NCI-H187 (cell line): ENCODE measurements at regions not wholly inside any gene's neighbourhood (a gene's known extent, or its start where the extent isn't known, plus 50 kb on each side); places are given as distances from the start of the nearest gene placed in this dataset.

Experiments used
- DNase-seq, 2 experiments: peaks; one replicate each; lab custom pipeline; 2025; lab: John Stamatoyannopoulos, UW

- DNase-seq: no peak
These were observed 179.1 kb upstream of the RGMA start for GRCh38 chr15:93268066-93268465.

GRCh38 chr15:93266291-93266690, 177.3 kb upstream of the RGMA start:
- no peak for DNase-seq

GRCh38 chr15:93265111-93265556, 176.1 kb upstream of the RGMA start:
- no peak for DNase-seq

- no peak for DNase-seq
These were observed 172.8 kb upstream of the RGMA start for GRCh38 chr15:93261845-93262244.

- DNase-seq: no peak
These were observed 168.9 kb upstream of the RGMA start for GRCh38 chr15:93257920-93258319.

GRCh38 chr15:93253681-93254080, 164.7 kb upstream of the RGMA start:
- no peak for DNase-seq

- no peak for DNase-seq
These were observed 163.8 kb upstream of the RGMA start for GRCh38 chr15:93252780-93253179.

GRCh38 chr15:93250950-93251349, 161.9 kb upstream of the RGMA start:
- DNase-seq: no peak

- DNase-seq: no peak
These were observed 161.2 kb upstream of the RGMA start for GRCh38 chr15:93250209-93250608.

GRCh38 chr15:93249623-93250022, 160.6 kb upstream of the RGMA start:
- DNase-seq: no peak

- no peak for DNase-seq
These were observed 158.6 kb upstream of the RGMA start for GRCh38 chr15:93247466-93248121.

- no peak for DNase-seq
These were observed 157.5 kb upstream of the RGMA start for GRCh38 chr15:93246266-93247242.

GRCh38 chr15:93245661-93246042, 156.6 kb upstream of the RGMA start:
- DNase-seq: no peak

- DNase-seq: no peak
These were observed 156.0 kb upstream of the RGMA start for GRCh38 chr15:93244696-93245660.

GRCh38 chr15:93243573-93243972, 154.6 kb upstream of the RGMA start:
- DNase-seq: no peak

- DNase-seq: no peak
These were observed 152.9 kb upstream of the RGMA start for GRCh38 chr15:93241696-93242585.

- no peak for DNase-seq
These were observed 151.0 kb upstream of the RGMA start for GRCh38 chr15:93239993-93240392.

GRCh38 chr15:93239591-93239990, 150.6 kb upstream of the RGMA start:
- DNase-seq: no peak

- DNase-seq: no peak
These were observed 149.6 kb upstream of the RGMA start for GRCh38 chr15:93238641-93239040.

GRCh38 chr15:93235926-93236780, 147.1 kb upstream of the RGMA start:
- DNase-seq: no peak
